ENCODE measurements at regions not wholly inside any gene's neighbourhood (a gene's known extent, or its start where the extent isn't known, plus 50 kb on each side); places are given as distances from the start of the nearest gene placed in this dataset.

DNA sequence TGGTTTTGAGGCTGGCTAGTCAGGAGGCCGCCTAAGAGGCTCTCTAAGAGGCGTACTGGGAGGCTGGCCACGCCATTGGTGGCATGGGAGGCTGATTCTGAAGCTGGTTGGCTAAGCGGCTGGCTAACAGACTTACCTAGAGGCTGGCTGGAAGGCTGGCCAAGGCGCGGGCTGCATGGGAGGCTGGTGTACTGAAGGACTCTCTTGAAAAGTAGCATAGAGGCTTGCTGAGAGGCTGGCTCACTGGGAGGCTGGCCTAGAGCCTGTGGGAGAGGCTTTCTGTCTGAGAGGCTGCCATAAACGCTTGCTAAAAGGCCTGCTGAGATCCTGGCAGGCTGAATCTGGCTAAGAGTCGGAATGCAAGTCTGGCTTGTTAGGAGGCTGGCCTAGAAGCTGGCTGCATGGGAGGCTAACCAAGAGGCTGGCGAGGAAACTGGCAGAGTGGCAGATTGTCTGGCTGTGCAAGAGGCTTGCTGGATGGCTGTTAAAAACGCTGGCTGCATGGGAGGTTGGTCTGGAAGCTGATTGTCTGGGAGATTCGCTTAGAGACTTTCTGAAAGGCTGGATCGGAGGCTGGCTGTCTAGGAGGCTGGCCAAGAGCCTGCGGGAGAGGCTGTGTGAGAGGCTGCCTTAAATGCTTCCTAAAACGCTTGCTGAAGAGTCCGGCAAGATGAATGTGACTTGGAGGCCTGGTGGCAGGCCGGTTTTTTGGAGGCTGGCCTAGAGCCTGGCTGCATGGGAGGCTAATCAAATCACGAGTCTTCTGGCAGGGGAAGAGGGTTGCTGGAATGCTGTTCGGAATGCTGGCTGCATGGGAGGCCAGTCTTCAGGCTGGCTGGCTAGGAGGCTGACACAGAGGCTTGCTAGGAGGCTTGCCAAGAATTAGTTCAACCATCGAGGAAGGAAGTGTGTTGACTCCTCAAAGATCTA lies 134.2 kb downstream of the OR13A1 start:
- no peak overlapping the region for H3K27ac ChIP-seq
- H3K9ac ChIP-seq = no peak overlapping the region
- no peaks in the 10 kb centered on the region for H3K36me3 ChIP-seq
- H3K9me3 ChIP-seq = no peaks in the 10 kb centered on the region
- no peak overlapping the region for H3K4me3 ChIP-seq
- no peak overlapping the region for H3K4me2 ChIP-seq
- no peaks in the 10 kb centered on the region for H3K27me3 ChIP-seq
- no peaks in the 10 kb centered on the region for H3K4me1 ChIP-seq
- no peak for TF ChIP-seq Cebpa-rat (IDR thresholded peaks at IDR 0.05)
- H4K20me1 ChIP-seq = no peaks in the 10 kb centered on the region

DNA sequence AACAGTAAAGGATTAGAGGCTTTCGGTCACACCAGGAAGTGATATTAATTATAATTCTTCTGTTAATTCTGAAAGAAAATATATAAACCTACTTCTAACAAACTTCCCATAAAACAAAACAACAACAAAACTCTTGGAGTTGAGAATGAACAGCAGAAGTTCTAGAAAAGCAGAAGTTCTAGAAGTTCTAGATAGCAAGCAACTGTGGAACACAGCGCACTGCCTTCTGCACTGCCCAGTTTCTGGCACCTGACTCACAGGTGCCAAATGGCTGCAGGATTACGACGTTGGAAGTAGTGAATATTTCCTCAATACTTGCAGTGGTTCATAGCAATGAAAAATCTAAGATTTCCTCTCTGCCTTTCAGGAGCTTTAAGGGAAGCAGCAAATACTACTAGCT lies 132.2 kb downstream of the OR13A1 start:
- TF ChIP-seq Cebpa-rat (IDR thresholded peaks at IDR 0.05) = no peak
- H3K9me3 ChIP-seq = no peaks in the 10 kb centered on the region
- no peak overlapping the region for H3K4me2 ChIP-seq
- H3K4me1 ChIP-seq = no peaks in the 10 kb centered on the region
- no peak overlapping the region for H3K27ac ChIP-seq
- no peaks in the 10 kb centered on the region for H3K27me3 ChIP-seq
- H3K9ac ChIP-seq = no peak overlapping the region
- no peaks in the 10 kb centered on the region for H3K36me3 ChIP-seq
- no peaks in the 10 kb centered on the region for H4K20me1 ChIP-seq
- no peak overlapping the region for H3K4me3 ChIP-seq

DNA sequence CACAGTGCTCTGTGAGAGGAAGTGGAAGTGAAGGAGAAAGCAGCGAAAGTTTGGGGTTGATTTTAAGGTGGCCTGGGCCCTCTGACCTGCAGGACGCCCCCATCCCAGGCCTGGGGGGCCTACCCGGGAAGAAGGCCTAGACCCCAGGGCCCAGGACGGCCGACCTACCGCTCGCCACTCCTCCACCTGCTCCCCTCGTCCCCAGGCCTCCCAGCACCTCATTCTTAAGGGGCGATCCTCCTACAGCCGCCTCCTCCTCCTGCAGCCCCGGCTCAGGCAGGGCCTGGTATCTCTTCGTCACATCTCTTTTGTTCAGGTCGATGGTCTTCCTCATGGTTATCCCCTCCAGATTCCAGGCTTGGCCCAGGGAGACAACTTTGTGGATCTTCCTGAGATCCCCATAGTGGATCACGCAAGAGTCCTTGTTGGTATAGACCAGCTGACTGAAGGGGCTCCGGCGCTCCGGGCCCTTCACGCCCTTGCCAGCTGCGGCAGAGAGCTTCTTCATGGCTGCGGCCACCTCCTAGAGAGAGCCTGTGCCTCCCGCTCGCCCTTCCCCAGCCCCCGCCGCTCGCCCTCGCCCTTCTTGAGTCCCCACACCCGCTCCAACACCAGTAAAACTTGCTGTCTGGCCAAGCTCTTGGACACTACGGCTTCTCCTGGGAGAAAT lies 117.5 kb downstream of the OR13A1 start:
- Histone ChIP-seq H3K27me3 (no peaks in the 10 kb centered on the region), H4K20me1 (no peaks in the 10 kb centered on the region), H3K9ac (no peak overlapping the region), H3K4me2 (no peak overlapping the region), H3K9me3 (peaks cover 13% of the 10 kb centered on the region), H3K27ac (no peak overlapping the region), H3K4me3 (no peak overlapping the region), H3K4me1 (peaks cover 4% of the 10 kb centered on the region; the same call in 1 of the 2 replicates), H3K36me3 (no peaks in the 10 kb centered on the region)
- no peak for TF ChIP-seq Cebpa-rat (IDR thresholded peaks at IDR 0.05)

DNA sequence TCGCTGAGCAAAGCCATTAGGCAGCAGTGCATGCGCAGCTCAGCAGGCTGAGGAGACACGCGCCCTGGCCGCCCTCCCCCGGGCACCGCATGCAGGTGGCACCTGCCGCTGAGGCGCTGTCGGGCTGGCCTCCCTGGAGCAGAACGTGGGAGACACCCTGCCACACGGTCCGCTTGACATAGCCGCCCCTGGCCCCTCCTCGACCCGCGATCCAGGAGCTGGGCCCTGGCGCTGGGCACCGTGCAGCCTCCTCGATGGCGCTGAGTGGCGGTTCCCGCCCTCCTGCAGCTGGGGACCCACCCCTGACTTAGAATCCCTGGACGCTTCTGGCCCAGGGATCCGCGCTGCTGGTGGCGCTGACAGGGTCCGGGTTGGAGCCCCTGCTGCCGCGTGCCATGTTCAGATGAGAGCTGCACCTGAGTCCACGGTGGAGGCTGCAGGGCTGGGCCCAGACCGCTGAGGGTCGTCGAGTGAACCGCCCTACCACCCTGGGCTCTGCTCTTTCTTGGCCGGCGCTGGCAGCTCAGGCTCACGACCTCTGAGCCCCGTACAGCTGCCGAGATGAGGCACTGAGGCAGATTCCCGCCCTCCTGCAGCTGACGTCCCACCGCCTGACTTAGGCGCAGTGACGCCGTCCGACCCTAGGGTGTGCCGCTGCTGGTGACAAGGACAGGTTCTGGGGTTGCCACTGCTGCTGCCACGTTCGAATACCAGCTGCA lies 116.8 kb downstream of the OR13A1 start:
- no peak overlapping the region for H3K4me2 ChIP-seq
- H3K4me3 ChIP-seq = no peak overlapping the region
- H3K27ac ChIP-seq = no peak overlapping the region
- peaks cover 13% of the 10 kb centered on the region for H3K9me3 ChIP-seq
- H3K4me1 ChIP-seq = peaks cover 4% of the 10 kb centered on the region; the same call in 1 of the 2 replicates
- TF ChIP-seq Cebpa-rat (IDR thresholded peaks at IDR 0.05) = no peak
- no peak overlapping the region for H3K9ac ChIP-seq
- H3K27me3 ChIP-seq = no peaks in the 10 kb centered on the region
- H4K20me1 ChIP-seq = no peaks in the 10 kb centered on the region
- H3K36me3 ChIP-seq = no peaks in the 10 kb centered on the region

DNA sequence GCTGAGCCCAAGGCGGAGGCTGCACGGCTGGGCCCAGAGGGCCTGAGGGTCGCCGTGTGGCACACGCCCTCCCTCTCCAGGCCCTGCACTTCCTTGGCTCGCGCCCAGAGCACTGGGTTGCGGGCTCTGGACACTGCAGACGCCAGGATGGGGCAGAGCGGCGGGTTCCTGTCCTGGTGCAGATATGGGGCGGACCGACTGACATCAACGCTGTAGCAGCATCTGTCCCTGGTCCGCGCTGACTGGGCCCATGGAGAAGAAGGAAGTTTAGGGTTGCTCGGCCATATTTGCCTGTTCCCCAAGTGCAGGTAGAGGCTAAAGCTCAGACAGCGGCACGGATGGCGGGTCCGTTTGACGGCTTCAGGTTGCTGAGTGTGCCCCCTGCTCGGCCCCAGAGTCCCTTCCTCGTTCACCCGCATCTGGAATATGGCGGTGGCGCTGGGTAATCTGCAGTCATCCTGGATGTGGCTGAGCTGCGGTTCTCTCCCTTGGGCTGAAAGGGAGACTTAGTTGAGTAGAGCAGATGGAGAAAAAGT lies 116.1 kb downstream of the OR13A1 start:
- Histone ChIP-seq H3K4me3 (no peak overlapping the region), H4K20me1 (no peaks in the 10 kb centered on the region), H3K36me3 (no peaks in the 10 kb centered on the region), H3K9ac (no peak overlapping the region), H3K4me2 (no peak overlapping the region), H3K9me3 (peaks cover 13% of the 10 kb centered on the region), H3K27me3 (no peaks in the 10 kb centered on the region), H3K27ac (no peak overlapping the region), H3K4me1 (peaks cover 4% of the 10 kb centered on the region; the same call in 1 of the 2 replicates)
- no peak for TF ChIP-seq Cebpa-rat (IDR thresholded peaks at IDR 0.05)

DNA sequence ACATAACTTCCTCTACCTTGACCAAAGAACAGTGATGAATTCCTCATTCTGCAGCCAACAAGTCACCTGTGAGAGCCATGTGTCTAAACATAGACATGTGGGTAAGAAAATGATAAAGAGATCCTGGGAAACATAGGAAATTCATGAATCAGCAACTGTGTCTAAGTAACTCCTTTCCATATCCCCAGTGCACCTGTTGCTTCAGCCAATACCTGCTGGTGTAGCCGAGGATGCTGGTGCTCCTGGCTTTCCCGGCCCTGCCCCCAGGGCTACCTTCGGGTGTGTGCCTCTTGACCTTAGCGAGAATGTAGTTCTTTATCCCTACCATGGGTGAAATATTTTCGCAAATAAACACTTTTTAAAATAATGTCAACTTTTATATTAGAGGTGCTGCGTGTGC lies 114.1 kb downstream of the OR13A1 start:
- peaks cover 1% of the 10 kb centered on the region; the same call in 1 of the 2 replicates for H3K4me1 ChIP-seq
- no peak for TF ChIP-seq Cebpa-rat (IDR thresholded peaks at IDR 0.05)

DNA sequence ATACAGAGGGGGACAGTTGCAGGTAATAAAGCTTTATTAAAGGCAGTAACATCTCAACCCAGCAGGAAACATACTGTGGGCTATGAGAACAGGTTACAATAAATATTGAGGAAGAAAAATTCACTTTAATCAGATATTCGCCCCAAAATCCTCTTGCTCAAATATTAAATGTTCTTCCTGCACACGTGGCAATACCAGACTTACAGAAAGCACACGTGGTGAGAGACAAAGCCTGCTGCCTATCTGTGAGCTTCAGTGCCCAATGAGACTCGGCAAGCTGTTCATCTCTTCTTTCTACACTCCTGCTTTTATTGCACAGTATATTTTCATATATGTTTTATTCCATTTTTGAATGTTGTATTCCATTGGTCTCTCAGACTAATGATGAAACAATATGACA lies 113.2 kb downstream of the OR13A1 start:
- H3K36me3 ChIP-seq = no peaks in the 10 kb centered on the region
- no peak overlapping the region for H3K9ac ChIP-seq
- no peaks in the 10 kb centered on the region for H4K20me1 ChIP-seq
- H3K4me1 ChIP-seq = no peaks in the 10 kb centered on the region
- no peaks in the 10 kb centered on the region for H3K27me3 ChIP-seq
- no peak overlapping the region for H3K4me3 ChIP-seq
- no peak overlapping the region for H3K27ac ChIP-seq
- H3K9me3 ChIP-seq = peaks cover 22% of the 10 kb centered on the region
- TF ChIP-seq Cebpa-rat (IDR thresholded peaks at IDR 0.05) = no peak
- no peak overlapping the region for H3K4me2 ChIP-seq

More for the DNA sequence above, 114.1 kb downstream of the OR13A1 start:
- Histone ChIP-seq H3K27me3 (no peaks in the 10 kb centered on the region), H3K27ac (no peak overlapping the region), H3K9me3 (peaks cover 22% of the 10 kb centered on the region), H3K4me3 (no peak overlapping the region), H4K20me1 (no peaks in the 10 kb centered on the region), H3K9ac (no peak overlapping the region), H3K36me3 (no peaks in the 10 kb centered on the region), H3K4me2 (no peak overlapping the region)

DNA sequence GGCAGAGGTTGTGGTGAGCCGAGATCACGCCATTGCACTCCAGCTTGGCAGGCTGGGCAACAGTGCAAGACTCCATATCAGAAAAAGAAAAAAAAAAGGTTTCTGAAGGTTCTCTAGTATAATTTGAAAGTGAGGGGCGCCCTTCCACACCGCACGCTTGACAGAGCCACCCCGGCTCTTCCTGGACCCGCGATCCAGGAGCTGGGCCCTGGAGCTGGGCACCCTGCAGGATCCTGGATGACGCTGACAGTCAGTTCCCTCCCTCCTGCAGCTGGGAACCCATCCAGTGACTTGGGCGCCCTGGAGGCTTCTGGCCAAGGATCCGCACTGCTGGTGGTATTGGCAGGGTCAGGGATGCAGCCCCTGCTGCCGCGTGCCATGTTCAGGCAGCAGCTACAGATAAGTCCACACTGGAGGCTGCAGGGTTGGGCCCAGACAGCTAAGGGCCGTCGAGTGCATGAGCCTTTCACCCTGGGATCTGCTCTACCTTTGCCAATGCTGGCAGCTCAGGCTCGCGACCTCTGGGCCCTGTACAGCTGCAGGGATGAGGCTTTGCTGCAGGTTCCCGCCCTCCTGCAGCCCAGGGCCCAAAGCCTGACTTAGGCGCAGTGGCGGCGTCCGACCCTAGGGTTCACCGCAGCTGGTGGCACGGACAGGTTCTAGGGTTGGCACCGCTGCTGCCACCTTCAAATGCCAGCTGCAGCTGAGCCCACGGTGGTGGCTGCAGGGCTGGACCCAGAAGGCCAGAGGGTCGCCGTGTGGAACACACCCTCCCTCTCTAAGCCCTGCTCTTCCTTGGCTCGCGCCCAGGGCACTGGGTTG lies 110.2 kb downstream of the OR13A1 start:
- H3K36me3 ChIP-seq = no peaks in the 10 kb centered on the region
- H3K9ac ChIP-seq = no peak overlapping the region
- H3K27ac ChIP-seq = no peak overlapping the region
- no peak overlapping the region for H3K4me3 ChIP-seq
- no peaks in the 10 kb centered on the region for H3K4me1 ChIP-seq
- H3K4me2 ChIP-seq = no peak overlapping the region
- no peaks in the 10 kb centered on the region for H4K20me1 ChIP-seq
- peaks cover 17% of the 10 kb centered on the region for H3K9me3 ChIP-seq
- no peak for TF ChIP-seq Cebpa-rat (IDR thresholded peaks at IDR 0.05)
- no peaks in the 10 kb centered on the region for H3K27me3 ChIP-seq

DNA sequence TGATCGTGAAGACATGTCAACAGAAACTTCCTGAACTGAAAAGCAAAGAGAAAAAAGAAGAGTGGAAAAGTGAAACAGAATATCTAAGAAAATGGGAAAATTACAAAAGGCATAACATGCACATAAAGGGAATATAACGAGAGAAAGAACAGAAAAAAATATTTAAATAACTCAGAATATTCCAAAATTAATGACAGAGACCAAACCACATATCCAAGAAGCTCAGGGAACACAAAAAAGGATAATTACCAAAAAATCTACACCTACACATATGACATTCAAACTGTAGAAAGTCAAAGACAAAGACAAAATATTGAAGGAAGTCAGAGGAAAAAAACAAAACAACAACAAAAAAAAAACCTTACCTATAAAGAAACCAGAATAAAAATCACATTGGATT lies 105.5 kb downstream of the OR13A1 start:
- Histone ChIP-seq H3K9me3 (peaks cover 17% of the 10 kb centered on the region), H4K20me1 (no peaks in the 10 kb centered on the region), H3K4me1 (no peaks in the 10 kb centered on the region), H3K4me2 (no peak overlapping the region), H3K9ac (no peak overlapping the region), H3K4me3 (no peak overlapping the region), H3K27ac (no peak overlapping the region), H3K36me3 (no peaks in the 10 kb centered on the region), H3K27me3 (no peaks in the 10 kb centered on the region)
- no peak for TF ChIP-seq Cebpa-rat (IDR thresholded peaks at IDR 0.05)
